ENCODE measurements at regions not wholly inside any gene's neighbourhood (a gene's known extent, or its start where the extent isn't known, plus 50 kb on each side); places are given as distances from the start of the nearest gene placed in this dataset.

- Mint-ChIP-seq H3K4me1 (peaks cover 9 to 14% (median 12%) of the 10 kb centered on the region in 3 donors), H3K4me3 (no peak overlapping the region), H3K9me3 (no peaks in the 10 kb centered on the region), H3K27me3 (peaks cover 8 to 9% of the 10 kb centered on the region in 2 donors), H3K27ac (no peak overlapping the region), H3K36me3 (no peaks in the 10 kb centered on the region)
- DNase-seq: no peak
- Histone ChIP-seq H3K36me3 (ENCODE audit: control insufficient read depth in 2 of 2, extremely low read depth in 1 of 2, insufficient read depth in 1 of 2, low read length in 1 of 2) (no peaks in the 10 kb centered on the region), H3K4me3 (ENCODE audit: control insufficient read depth in 1 of 2, extremely low read depth in 1 of 2, low read length in 1 of 2) (no peak overlapping the region), H3K27me3 (replicated peaks in 1 of 2; ENCODE audit: control insufficient read depth in 2 of 2, extremely low read depth in 1 of 2, insufficient read depth in 2 of 2, low read length in 1 of 2) (no peaks in the 10 kb centered on the region), H3K4me1 (ENCODE audit: control insufficient read depth in 1 of 2, extremely low read depth in 1 of 2, insufficient read depth in 2 of 2, low read length in 2 of 2) (no peaks in the 10 kb centered on the region), H3K9me3 (no peaks in the 10 kb centered on the region), H3K27ac (ENCODE audit: low read length) (no peak overlapping the region)
- ChIA-PET CTCF (interaction anchor here in 1 of 2 donors (0.6 kb wide), 1 partner anchor 20 kb away, joined by 3 read pairs; no protein-coding TSS in a partner anchor), POLR2A (interaction anchor here in 1 of 2 donors (0.7 kb wide), 1 partner anchor 71 kb away, joined by 5 read pairs; no protein-coding TSS in a partner anchor)
- no peak for ATAC-seq (replicated peaks in 1 of 4)
- no CpG with 5 or more reads among the region's 1 CpG for WGBS (ENCODE audit: insufficient coverage)
Observed at GRCh38 chr3:17805461-17805940, 63.1 kb upstream of the TBC1D5 start.

- no peaks in the 10 kb centered on the region for H3K9me3 Mint-ChIP-seq
- H3K27me3 ChIP-seq (replicated peaks in 1 of 2; ENCODE audit: control insufficient read depth in 2 of 2, extremely low read depth in 1 of 2, insufficient read depth in 2 of 2, low read length in 1 of 2): no peaks in the 10 kb centered on the region
- no peaks in the 10 kb centered on the region for H3K9me3 ChIP-seq
- H3K4me1 ChIP-seq (ENCODE audit: control insufficient read depth in 1 of 2, extremely low read depth in 1 of 2, insufficient read depth in 2 of 2, low read length in 2 of 2): no peaks in the 10 kb centered on the region
- H3K4me3 ChIP-seq (ENCODE audit: control insufficient read depth in 1 of 2, extremely low read depth in 1 of 2, low read length in 1 of 2): no peak overlapping the region
- H3K36me3 Mint-ChIP-seq: no peaks in the 10 kb centered on the region
- no peak overlapping the region for H3K4me3 Mint-ChIP-seq
- DNase-seq (no peak), ATAC-seq (replicated peaks in 1 of 4) (no peak)
- WGBS (ENCODE audit: insufficient coverage): 81% methylated on average over 3 of the region's 3 CpGs
- ChIA-PET POLR2A (no interaction called here), CTCF (no interaction called here)
- no peaks in the 10 kb centered on the region for H3K36me3 ChIP-seq (ENCODE audit: control insufficient read depth in 2 of 2, extremely low read depth in 1 of 2, insufficient read depth in 1 of 2, low read length in 1 of 2)
- peaks cover 9 to 14% (median 12%) of the 10 kb centered on the region in 3 donors for H3K4me1 Mint-ChIP-seq
- H3K27ac Mint-ChIP-seq: no peak overlapping the region
- H3K27ac ChIP-seq (ENCODE audit: low read length): no peak overlapping the region
- peaks cover 0 to 6% of the 10 kb centered on the region in 2 donors for H3K27me3 Mint-ChIP-seq
Observed at GRCh38 chr3:17802950-17803349, 60.5 kb upstream of the TBC1D5 start.

GRCh38 chr3:17801131-17801530 lies 58.7 kb upstream of the TBC1D5 start:
- Mint-ChIP-seq H3K4me1 (peaks cover under 1 to 6% (median 4%) of the 10 kb centered on the region in 3 donors), H3K36me3 (no peaks in the 10 kb centered on the region), H3K9me3 (no peaks in the 10 kb centered on the region), H3K27me3 (peaks cover 3 to 4% of the 10 kb centered on the region in 2 donors), H3K4me3 (no peak overlapping the region), H3K27ac (no peak overlapping the region)
- H3K27me3 ChIP-seq (replicated peaks in 1 of 2; ENCODE audit: control insufficient read depth in 2 of 2, extremely low read depth in 1 of 2, insufficient read depth in 2 of 2, low read length in 1 of 2): no peaks in the 10 kb centered on the region
- CTCF ChIA-PET: no interaction called here
- ATAC-seq (replicated peaks in 1 of 4) (no peak), DNase-seq (no peak)
- no CpG with 5 or more reads among the region's 1 CpG for WGBS (ENCODE audit: insufficient coverage)
- H3K27ac ChIP-seq (ENCODE audit: low read length): no peak overlapping the region
- no peaks in the 10 kb centered on the region for H3K36me3 ChIP-seq (ENCODE audit: control insufficient read depth in 2 of 2, extremely low read depth in 1 of 2, insufficient read depth in 1 of 2, low read length in 1 of 2)
- POLR2A ChIA-PET: no interaction called here
- H3K4me1 ChIP-seq (ENCODE audit: control insufficient read depth in 1 of 2, extremely low read depth in 1 of 2, insufficient read depth in 2 of 2, low read length in 2 of 2): no peaks in the 10 kb centered on the region
- no peaks in the 10 kb centered on the region for H3K9me3 ChIP-seq
- H3K4me3 ChIP-seq (ENCODE audit: control insufficient read depth in 1 of 2, extremely low read depth in 1 of 2, low read length in 1 of 2): no peak overlapping the region

- H3K4me3 Mint-ChIP-seq: no peak overlapping the region
- 91% methylated on average over 1 of the region's 2 CpGs for WGBS (ENCODE audit: insufficient coverage)
- H3K4me1 Mint-ChIP-seq: no peaks in the 10 kb centered on the region
- no peaks in the 10 kb centered on the region for H3K9me3 Mint-ChIP-seq
- Histone ChIP-seq H3K36me3 (ENCODE audit: control insufficient read depth in 2 of 2, extremely low read depth in 1 of 2, insufficient read depth in 1 of 2, low read length in 1 of 2) (no peaks in the 10 kb centered on the region), H3K9me3 (no peaks in the 10 kb centered on the region), H3K4me3 (ENCODE audit: control insufficient read depth in 1 of 2, extremely low read depth in 1 of 2, low read length in 1 of 2) (no peak overlapping the region), H3K4me1 (ENCODE audit: control insufficient read depth in 1 of 2, extremely low read depth in 1 of 2, insufficient read depth in 2 of 2, low read length in 2 of 2) (no peaks in the 10 kb centered on the region), H3K27me3 (replicated peaks in 1 of 2; ENCODE audit: control insufficient read depth in 2 of 2, extremely low read depth in 1 of 2, insufficient read depth in 2 of 2, low read length in 1 of 2) (no peaks in the 10 kb centered on the region), H3K27ac (ENCODE audit: low read length) (no peak overlapping the region)
- ChIA-PET POLR2A (no interaction called here), CTCF (no interaction called here)
- no peaks in the 10 kb centered on the region for H3K36me3 Mint-ChIP-seq
- H3K27me3 Mint-ChIP-seq: peaks cover 3 to 4% of the 10 kb centered on the region in 2 donors
- ATAC-seq (replicated peaks in 1 of 4) (no peak), DNase-seq (no peak)
- no peak overlapping the region for H3K27ac Mint-ChIP-seq
Observed at GRCh38 chr3:17800232-17800631, 57.8 kb upstream of the TBC1D5 start.

- H3K4me1 ChIP-seq (ENCODE audit: control insufficient read depth in 1 of 2, extremely low read depth in 1 of 2, insufficient read depth in 2 of 2, low read length in 2 of 2): no peaks in the 10 kb centered on the region
- Mint-ChIP-seq H3K4me1 (no peaks in the 10 kb centered on the region), H3K4me3 (no peak overlapping the region), H3K36me3 (no peaks in the 10 kb centered on the region), H3K27ac (no peak overlapping the region), H3K27me3 (peaks cover 3 to 4% of the 10 kb centered on the region in 2 donors), H3K9me3 (no peaks in the 10 kb centered on the region)
- no peaks in the 10 kb centered on the region for H3K36me3 ChIP-seq (ENCODE audit: control insufficient read depth in 2 of 2, extremely low read depth in 1 of 2, insufficient read depth in 1 of 2, low read length in 1 of 2)
- ATAC-seq (replicated peaks in 1 of 4) (no peak), DNase-seq (no peak)
- no peaks in the 10 kb centered on the region for H3K9me3 ChIP-seq
- POLR2A ChIA-PET: interaction anchor here in 1 of 2 donors (0.6 kb wide), 1 partner anchor 1258 kb away, joined by 13 read pairs; no protein-coding TSS in a partner anchor
- no peak overlapping the region for H3K27ac ChIP-seq (ENCODE audit: low read length)
- H3K27me3 ChIP-seq (replicated peaks in 1 of 2; ENCODE audit: control insufficient read depth in 2 of 2, extremely low read depth in 1 of 2, insufficient read depth in 2 of 2, low read length in 1 of 2): no peaks in the 10 kb centered on the region
- H3K4me3 ChIP-seq (ENCODE audit: control insufficient read depth in 1 of 2, extremely low read depth in 1 of 2, low read length in 1 of 2): no peak overlapping the region
- 85% methylated on average over 4 of the region's 5 CpGs for WGBS (ENCODE audit: insufficient coverage)
- CTCF ChIA-PET: no interaction called here
Observed at GRCh38 chr3:17799312-17799711, 56.9 kb upstream of the TBC1D5 start.

GRCh38 chr3:17798000-17798399 lies 55.6 kb upstream of the TBC1D5 start:
- no peak overlapping the region for H3K4me3 ChIP-seq (ENCODE audit: control insufficient read depth in 1 of 2, extremely low read depth in 1 of 2, low read length in 1 of 2)
- H3K27ac Mint-ChIP-seq: no peak overlapping the region
- no peaks in the 10 kb centered on the region for H3K4me1 Mint-ChIP-seq
- no peaks in the 10 kb centered on the region for H3K36me3 Mint-ChIP-seq
- H3K4me1 ChIP-seq (ENCODE audit: control insufficient read depth in 1 of 2, extremely low read depth in 1 of 2, insufficient read depth in 2 of 2, low read length in 2 of 2): no peaks in the 10 kb centered on the region
- no peak overlapping the region for H3K27ac ChIP-seq (ENCODE audit: low read length)
- H3K4me3 Mint-ChIP-seq: no peak overlapping the region
- peaks cover 3 to 4% of the 10 kb centered on the region in 2 donors for H3K27me3 Mint-ChIP-seq
- ATAC-seq (replicated peaks in 1 of 4) (no peak), DNase-seq (no peak)
- H3K9me3 ChIP-seq: no peaks in the 10 kb centered on the region
- peaks cover 0 to 7% of the 10 kb centered on the region in 2 experiments for H3K27me3 ChIP-seq (replicated peaks in 1 of 2; ENCODE audit: control insufficient read depth in 2 of 2, extremely low read depth in 1 of 2, insufficient read depth in 2 of 2, low read length in 1 of 2)
- no peaks in the 10 kb centered on the region for H3K36me3 ChIP-seq (ENCODE audit: control insufficient read depth in 2 of 2, extremely low read depth in 1 of 2, insufficient read depth in 1 of 2, low read length in 1 of 2)
- ChIA-PET POLR2A (no interaction called here), CTCF (interaction anchor here in 1 of 2 donors (0.5 kb wide), 1 partner anchor 1173 kb away, joined by 4 read pairs; no protein-coding TSS in a partner anchor)
- peaks cover 0 to 3% (median 3%) of the 10 kb centered on the region in 3 donors for H3K9me3 Mint-ChIP-seq

- H3K27me3 ChIP-seq (replicated peaks in 1 of 2; ENCODE audit: control insufficient read depth in 2 of 2, extremely low read depth in 1 of 2, insufficient read depth in 2 of 2, low read length in 1 of 2): peaks cover 0 to 10% of the 10 kb centered on the region in 2 experiments
- CTCF ChIA-PET: no interaction called here
- Mint-ChIP-seq H3K27ac (no peak overlapping the region), H3K4me1 (no peaks in the 10 kb centered on the region), H3K9me3 (peaks cover 8 to 9% (median 9%) of the 10 kb centered on the region in 3 donors), H3K27me3 (peaks cover 3 to 13% of the 10 kb centered on the region in 2 donors), H3K36me3 (peaks cover 8% of the 10 kb centered on the region), H3K4me3 (no peak overlapping the region)
- H3K4me3 ChIP-seq (ENCODE audit: control insufficient read depth in 1 of 2, extremely low read depth in 1 of 2, low read length in 1 of 2): no peak overlapping the region
- no peaks in the 10 kb centered on the region for H3K4me1 ChIP-seq (ENCODE audit: control insufficient read depth in 1 of 2, extremely low read depth in 1 of 2, insufficient read depth in 2 of 2, low read length in 2 of 2)
- 100% methylated on average over 1 of the region's 3 CpGs for WGBS (ENCODE audit: insufficient coverage)
- POLR2A ChIA-PET: no interaction called here
- ATAC-seq (replicated peaks in 1 of 4): no peak
- H3K9me3 ChIP-seq: no peaks in the 10 kb centered on the region
- H3K27ac ChIP-seq (ENCODE audit: low read length): no peak overlapping the region
- DNase-seq: no peak
- H3K36me3 ChIP-seq (ENCODE audit: control insufficient read depth in 2 of 2, extremely low read depth in 1 of 2, insufficient read depth in 1 of 2, low read length in 1 of 2): no peaks in the 10 kb centered on the region
Observed at GRCh38 chr3:17795711-17796110, 53.3 kb upstream of the TBC1D5 start.
